ENCODE measurements at regions not wholly inside any gene's neighbourhood (a gene's known extent, or its start where the extent isn't known, plus 50 kb on each side); places are given as distances from the start of the nearest gene placed in this dataset.
A peak's percentile ranks its signal among the peaks of the same experiment; 100 is the strongest.

GRCh38 chr5:172572440-172572839 lies 68.6 kb upstream of the NEURL1B start:
- Histone ChIP-seq H3K9me3 (no peaks in the 10 kb centered on the region), H3K4me3 (no peak overlapping the region), H3K36me3 (no peaks in the 10 kb centered on the region), H3K27me3 (peaks cover 12% of the 10 kb centered on the region)
- DNase-seq: no peak

GRCh38 chr5:172571892-172572291 lies 69.2 kb upstream of the NEURL1B start:
- DNase-seq: no peak
- Histone ChIP-seq H3K27me3 (peaks cover 12% of the 10 kb centered on the region), H3K36me3 (no peaks in the 10 kb centered on the region), H3K4me3 (no peak overlapping the region), H3K9me3 (no peaks in the 10 kb centered on the region)

- Histone ChIP-seq H3K9me3 (no peaks in the 10 kb centered on the region), H3K27me3 (peaks cover 12% of the 10 kb centered on the region), H3K36me3 (no peaks in the 10 kb centered on the region), H3K4me3 (no peak overlapping the region)
- DNase-seq: no peak
Measured at GRCh38 chr5:172571413-172571812, 69.7 kb upstream of the NEURL1B start.

- no peak for DNase-seq
- no peaks in the 10 kb centered on the region for H3K9me3 ChIP-seq
- H3K27me3 ChIP-seq: peaks cover 12% of the 10 kb centered on the region
- no peak overlapping the region for H3K4me3 ChIP-seq
- no peaks in the 10 kb centered on the region for H3K36me3 ChIP-seq
Measured at GRCh38 chr5:172570594-172571334, 70.3 kb upstream of the NEURL1B start.

- no peaks in the 10 kb centered on the region for H3K36me3 ChIP-seq
- no peak for DNase-seq
- H3K4me3 ChIP-seq: no peak overlapping the region
- H3K27me3 ChIP-seq: peaks cover 12% of the 10 kb centered on the region
- no peaks in the 10 kb centered on the region for H3K9me3 ChIP-seq
Measured at GRCh38 chr5:172569861-172570558, 71.1 kb upstream of the NEURL1B start.

GRCh38 chr5:172568308-172568910 lies 72.7 kb upstream of the NEURL1B start:
- Histone ChIP-seq H3K9me3 (no peaks in the 10 kb centered on the region), H3K27me3 (peaks cover 12% of the 10 kb centered on the region), H3K36me3 (no peaks in the 10 kb centered on the region), H3K4me3 (no peak overlapping the region)
- DNase-seq: no peak

- Histone ChIP-seq H3K27me3 (peaks cover 12% of the 10 kb centered on the region), H3K4me3 (no peak overlapping the region), H3K9me3 (no peaks in the 10 kb centered on the region), H3K36me3 (no peaks in the 10 kb centered on the region)
- DNase-seq: no peak
Measured at GRCh38 chr5:172567843-172568242, 73.2 kb upstream of the NEURL1B start.

- no peaks in the 10 kb centered on the region for H3K36me3 ChIP-seq
- H3K27me3 ChIP-seq: peaks cover 12% of the 10 kb centered on the region
- no peak overlapping the region for H3K4me3 ChIP-seq
- no peak for DNase-seq
- no peaks in the 10 kb centered on the region for H3K9me3 ChIP-seq
Measured at GRCh38 chr5:172567294-172567693, 73.8 kb upstream of the NEURL1B start.

- no peaks in the 10 kb centered on the region for H3K9me3 ChIP-seq
- DNase-seq: no peak
- no peaks in the 10 kb centered on the region for H3K36me3 ChIP-seq
- peaks cover under 1% of the 10 kb centered on the region; the same call in 1 of the 2 replicates for H3K27me3 ChIP-seq
- no peak overlapping the region for H3K4me3 ChIP-seq
Measured at GRCh38 chr5:172565931-172566665, 75.0 kb upstream of the NEURL1B start.

- H3K36me3 ChIP-seq: no peaks in the 10 kb centered on the region
- DNase-seq: no peak
- no peaks in the 10 kb centered on the region for H3K9me3 ChIP-seq
- no peak overlapping the region for H3K4me3 ChIP-seq
- H3K27me3 ChIP-seq: no peaks in the 10 kb centered on the region
Measured at GRCh38 chr5:172565455-172565854, 75.6 kb upstream of the NEURL1B start.

- no peak overlapping the region for H3K4me3 ChIP-seq
- H3K36me3 ChIP-seq: no peaks in the 10 kb centered on the region
- H3K27me3 ChIP-seq: no peaks in the 10 kb centered on the region
- H3K9me3 ChIP-seq: no peaks in the 10 kb centered on the region
- DNase-seq: no peak
Measured at GRCh38 chr5:172564883-172565282, 76.2 kb upstream of the NEURL1B start.

- Histone ChIP-seq H3K36me3 (no peaks in the 10 kb centered on the region), H3K27me3 (no peaks in the 10 kb centered on the region), H3K9me3 (no peaks in the 10 kb centered on the region), H3K4me3 (no peak overlapping the region)
- no peak for DNase-seq
Measured at GRCh38 chr5:172564188-172564587, 76.9 kb upstream of the NEURL1B start.

- no peak for DNase-seq
- Histone ChIP-seq H3K9me3 (no peaks in the 10 kb centered on the region), H3K27me3 (no peaks in the 10 kb centered on the region), H3K36me3 (no peaks in the 10 kb centered on the region), H3K4me3 (no peak overlapping the region)
Measured at GRCh38 chr5:172562443-172562842, 78.6 kb upstream of the NEURL1B start.

GRCh38 chr5:172561151-172561550 lies 79.9 kb upstream of the NEURL1B start:
- DNase-seq: no peak
- Histone ChIP-seq H3K36me3 (no peaks in the 10 kb centered on the region), H3K4me3 (no peak overlapping the region), H3K27me3 (no peaks in the 10 kb centered on the region), H3K9me3 (no peaks in the 10 kb centered on the region)

GRCh38 chr5:172559004-172559932 lies 81.8 kb upstream of the NEURL1B start:
- no peaks in the 10 kb centered on the region for H3K27me3 ChIP-seq
- peak; percentile 90 for DNase-seq
- no peaks in the 10 kb centered on the region for H3K9me3 ChIP-seq
- peak overlapping the region; percentile 29 for H3K4me3 ChIP-seq
- no peaks in the 10 kb centered on the region for H3K36me3 ChIP-seq
